ENCODE measurements at regions not wholly inside any gene's neighbourhood (a gene's known extent, or its start where the extent isn't known, plus 50 kb on each side); places are given as distances from the start of the nearest gene placed in this dataset.

- TF ChIP-seq, protein P1, sequence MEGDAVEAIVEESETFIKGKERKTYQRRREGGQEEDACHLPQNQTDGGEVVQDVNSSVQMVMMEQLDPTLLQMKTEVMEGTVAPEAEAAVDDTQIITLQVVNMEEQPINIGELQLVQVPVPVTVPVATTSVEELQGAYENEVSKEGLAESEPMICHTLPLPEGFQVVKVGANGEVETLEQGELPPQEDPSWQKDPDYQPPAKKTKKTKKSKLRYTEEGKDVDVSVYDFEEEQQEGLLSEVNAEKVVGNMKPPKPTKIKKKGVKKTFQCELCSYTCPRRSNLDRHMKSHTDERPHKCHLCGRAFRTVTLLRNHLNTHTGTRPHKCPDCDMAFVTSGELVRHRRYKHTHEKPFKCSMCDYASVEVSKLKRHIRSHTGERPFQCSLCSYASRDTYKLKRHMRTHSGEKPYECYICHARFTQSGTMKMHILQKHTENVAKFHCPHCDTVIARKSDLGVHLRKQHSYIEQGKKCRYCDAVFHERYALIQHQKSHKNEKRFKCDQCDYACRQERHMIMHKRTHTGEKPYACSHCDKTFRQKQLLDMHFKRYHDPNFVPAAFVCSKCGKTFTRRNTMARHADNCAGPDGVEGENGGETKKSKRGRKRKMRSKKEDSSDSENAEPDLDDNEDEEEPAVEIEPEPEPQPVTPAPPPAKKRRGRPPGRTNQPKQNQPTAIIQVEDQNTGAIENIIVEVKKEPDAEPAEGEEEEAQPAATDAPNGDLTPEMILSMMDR (IDR thresholded peaks at IDR 0.05): no peak
- H3K27ac ChIP-seq: no peak overlapping the region
- no peaks in the 10 kb centered on the region for H3K36me3 ChIP-seq
- DNase-seq (no peak), ATAC-seq (no peak)
- no peak overlapping the region for H3K4me3 ChIP-seq
- H3K9me3 ChIP-seq: no peaks in the 10 kb centered on the region
- no peaks in the 10 kb centered on the region for H3K27me3 ChIP-seq
- intact Hi-C loops (cut with DNase I): no loop called here
- H3K4me1 ChIP-seq: no peaks in the 10 kb centered on the region
Observed at GRCh38 chr9:78548670-78549069, 251.7 kb downstream of the PSAT1 start.

GRCh38 chr9:78549711-78550110 lies 252.8 kb downstream of the PSAT1 start:
- no peak overlapping the region for H3K27ac ChIP-seq
- TF ChIP-seq, protein P1 (IDR thresholded peaks at IDR 0.05): no peak
- H3K4me1 ChIP-seq: no peaks in the 10 kb centered on the region
- H3K9me3 ChIP-seq: no peaks in the 10 kb centered on the region
- no peaks in the 10 kb centered on the region for H3K36me3 ChIP-seq
- intact Hi-C loops (cut with DNase I): no loop called here
- H3K27me3 ChIP-seq: no peaks in the 10 kb centered on the region
- no peak for ATAC-seq
- H3K4me3 ChIP-seq: no peak overlapping the region
- no peak for DNase-seq

- Histone ChIP-seq H3K4me3 (no peak overlapping the region), H3K27me3 (no peaks in the 10 kb centered on the region), H3K9me3 (no peaks in the 10 kb centered on the region), H3K4me1 (no peaks in the 10 kb centered on the region), H3K36me3 (no peaks in the 10 kb centered on the region), H3K27ac (no peak overlapping the region)
- TF ChIP-seq, protein P1 (IDR thresholded peaks at IDR 0.05): no peak
- no peak for DNase-seq
- intact Hi-C loops (cut with DNase I): no loop called here
- ATAC-seq: no peak
Observed at GRCh38 chr9:78552802-78553201, 255.9 kb downstream of the PSAT1 start.

DNA sequence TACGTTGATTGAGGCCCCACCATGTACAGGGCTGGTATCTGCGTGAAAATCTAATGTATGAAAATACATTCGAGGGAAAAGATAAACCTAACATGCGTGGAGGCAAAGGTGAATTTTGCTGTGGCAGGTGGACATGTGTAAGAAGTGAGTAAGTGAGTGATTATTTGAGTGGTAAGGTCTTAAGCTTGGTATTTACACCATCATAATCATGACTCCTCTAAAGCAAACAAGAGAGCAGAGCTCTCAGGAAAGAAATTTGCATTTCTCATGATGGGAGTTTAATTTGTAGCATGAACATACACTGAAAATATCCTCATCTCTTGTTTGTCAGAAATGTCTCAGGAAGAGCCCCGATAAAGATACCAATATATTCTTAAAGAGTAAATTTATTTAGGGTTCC lies 260.6 kb downstream of the PSAT1 start:
- no peak overlapping the region for H3K27ac ChIP-seq
- H3K9me3 ChIP-seq: no peaks in the 10 kb centered on the region
- no peaks in the 10 kb centered on the region for H3K4me1 ChIP-seq
- no peak overlapping the region for H3K4me3 ChIP-seq
- no peak for ATAC-seq
- no peaks in the 10 kb centered on the region for H3K36me3 ChIP-seq
- intact Hi-C loops (cut with DNase I): no loop called here
- DNase-seq: no peak
- TF ChIP-seq, protein P1 (IDR thresholded peaks at IDR 0.05): no peak
- no peaks in the 10 kb centered on the region for H3K27me3 ChIP-seq

- Histone ChIP-seq H3K4me1 (no peaks in the 10 kb centered on the region), H3K36me3 (no peaks in the 10 kb centered on the region), H3K27ac (no peak overlapping the region), H3K9me3 (no peaks in the 10 kb centered on the region), H3K27me3 (no peaks in the 10 kb centered on the region), H3K4me3 (no peak overlapping the region)
- intact Hi-C loops (cut with DNase I): no loop called here
- ATAC-seq (no peak), DNase-seq (no peak)
- TF ChIP-seq, protein P1 (IDR thresholded peaks at IDR 0.05): no peak
Observed at GRCh38 chr9:78559449-78559885, 262.5 kb downstream of the PSAT1 start.

Data from left lung (tissue), 4 donors.